Endothelial cell (in vitro differentiated cells): ENCODE measurements at regions not wholly inside any gene's neighbourhood (a gene's known extent, or its start where the extent isn't known, plus 50 kb on each side); places are given as distances from the start of the nearest gene placed in this dataset.

ENCODE experiments used
- DNase-seq: peaks from one replicate; pipeline ENCODE4 v3.0.0; 2021; ENCODE audit warnings: low spot score
- H3K27ac Mint-ChIP-seq: one replicate; pipeline ENCODE4 v1.8.0; 2021; ENCODE audit warnings: mixed read lengths, inconsistent platforms; ENCODE audit not compliant: unreplicated experiment
- H3K27me3 Mint-ChIP-seq: one replicate; pipeline ENCODE4 v1.8.0; 2021; ENCODE audit warnings: mild to moderate bottlenecking, moderate library complexity, mixed read lengths, inconsistent platforms; ENCODE audit not compliant: unreplicated experiment
- H3K36me3 Mint-ChIP-seq: one replicate; pipeline ENCODE4 v1.8.0; 2021; ENCODE audit warnings: mild to moderate bottlenecking, low read depth, mixed read lengths, inconsistent platforms; ENCODE audit not compliant: unreplicated experiment
- H3K4me1 Mint-ChIP-seq: one replicate; pipeline ENCODE4 v1.8.0; 2021; ENCODE audit warnings: mild to moderate bottlenecking, mixed read lengths, inconsistent platforms; ENCODE audit not compliant: unreplicated experiment
- H3K4me3 Mint-ChIP-seq: one replicate; pipeline ENCODE4 v1.8.0; 2021; ENCODE audit warnings: mild to moderate bottlenecking, mixed read lengths, inconsistent platforms; ENCODE audit not compliant: unreplicated experiment
- H3K9me3 Mint-ChIP-seq: one replicate; pipeline ENCODE4 v1.8.0; 2021; ENCODE audit warnings: mixed read lengths, inconsistent platforms; ENCODE audit not compliant: unreplicated experiment
- CTCF ChIP-seq: fragments of 200-600 bp; sonication (generic); IDR thresholded peaks from one replicate; pipeline ENCODE4 v1.5.0; 2021; ENCODE audit warnings: antibody characterized with exemption; ENCODE audit not compliant: unreplicated experiment

DNA sequence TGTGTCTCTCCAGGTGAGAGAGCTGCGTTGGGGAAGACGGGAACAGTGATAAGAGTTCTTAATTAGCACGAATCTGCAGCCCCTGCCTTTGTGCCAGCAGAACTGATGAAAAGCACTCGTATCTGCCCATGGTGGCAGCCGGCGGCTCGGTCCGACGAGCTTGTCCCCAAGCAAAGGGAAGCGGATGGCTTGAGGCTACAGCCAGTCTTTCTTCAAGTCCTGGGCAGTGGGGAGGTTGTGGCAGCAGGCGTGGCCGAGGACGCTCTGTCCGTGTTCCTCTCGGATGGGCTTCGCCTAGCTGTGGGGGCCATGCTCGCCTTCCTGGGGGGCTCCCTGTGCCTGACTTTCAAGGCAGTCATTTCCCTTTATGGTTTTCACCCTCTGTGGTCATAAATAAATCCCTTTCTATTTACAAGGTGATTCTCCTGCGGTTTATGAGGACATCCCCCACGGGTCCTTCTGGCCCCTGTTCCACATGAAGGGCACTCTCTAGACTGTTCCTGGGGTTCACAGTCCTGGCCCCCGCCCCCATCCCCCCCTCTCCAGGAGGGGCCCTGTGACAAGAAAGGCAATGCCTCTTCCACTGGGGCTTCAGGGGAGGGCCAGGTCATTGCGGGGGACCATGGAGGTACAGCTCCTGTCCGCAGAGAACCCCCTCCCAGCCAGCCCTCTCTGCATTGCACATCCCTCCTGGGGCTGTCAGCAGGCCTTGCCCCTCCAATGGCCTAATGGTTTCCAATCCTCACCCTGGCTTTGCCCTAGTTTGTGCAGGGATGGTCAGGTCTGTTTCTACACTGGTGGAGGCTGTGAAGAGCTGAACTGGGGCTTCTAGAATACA is 1212.3 kb downstream of the BRD1 start:
- H3K4me1 Mint-ChIP-seq = no peaks in the 10 kb centered on the region
- peaks cover 3% of the 10 kb centered on the region for H3K36me3 Mint-ChIP-seq
- H3K27ac Mint-ChIP-seq = no peak overlapping the region
- TF ChIP-seq CTCF = no peak
- H3K27me3 Mint-ChIP-seq = peaks cover 10% of the 10 kb centered on the region
- no peak overlapping the region for H3K4me3 Mint-ChIP-seq
- no peaks in the 10 kb centered on the region for H3K9me3 Mint-ChIP-seq
- DNase-seq = no peak

DNA sequence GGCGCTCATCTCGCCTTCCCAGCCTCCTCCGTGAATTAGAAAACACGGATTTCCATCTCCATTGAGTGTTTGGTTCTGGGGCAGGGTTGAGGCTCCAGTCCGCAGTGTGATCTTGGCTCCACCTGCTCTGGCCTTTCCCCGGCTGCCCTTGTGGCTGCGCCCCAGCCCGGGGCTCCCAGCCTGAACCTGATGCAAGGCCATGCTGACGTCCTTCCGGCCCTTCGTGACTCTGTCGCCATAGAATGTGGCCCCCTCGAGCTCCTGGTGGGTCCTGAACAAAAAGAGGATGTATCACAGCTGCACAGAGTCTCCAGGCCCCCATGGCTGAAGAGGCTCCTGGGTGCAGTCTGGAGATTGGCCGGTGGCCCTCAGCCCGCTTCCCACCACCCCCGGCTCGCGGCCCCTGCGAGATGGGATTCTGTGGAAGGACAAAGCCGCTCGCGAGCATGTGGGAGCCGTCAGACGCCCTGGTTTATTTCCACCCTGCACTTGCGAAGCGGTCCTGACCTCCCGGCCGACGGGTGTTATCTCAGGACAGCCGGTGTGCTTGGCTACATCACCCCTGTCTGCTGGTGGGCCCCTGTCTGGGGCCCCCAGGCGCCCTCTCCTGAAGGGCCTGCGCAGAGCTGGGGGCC is 1214.0 kb downstream of the BRD1 start:
- Mint-ChIP-seq H3K27me3 (peaks cover 10% of the 10 kb centered on the region), H3K27ac (no peak overlapping the region), H3K4me3 (no peak overlapping the region), H3K9me3 (no peaks in the 10 kb centered on the region), H3K4me1 (no peaks in the 10 kb centered on the region), H3K36me3 (no peaks in the 10 kb centered on the region)
- DNase-seq = no peak
- no peak for TF ChIP-seq CTCF

DNA sequence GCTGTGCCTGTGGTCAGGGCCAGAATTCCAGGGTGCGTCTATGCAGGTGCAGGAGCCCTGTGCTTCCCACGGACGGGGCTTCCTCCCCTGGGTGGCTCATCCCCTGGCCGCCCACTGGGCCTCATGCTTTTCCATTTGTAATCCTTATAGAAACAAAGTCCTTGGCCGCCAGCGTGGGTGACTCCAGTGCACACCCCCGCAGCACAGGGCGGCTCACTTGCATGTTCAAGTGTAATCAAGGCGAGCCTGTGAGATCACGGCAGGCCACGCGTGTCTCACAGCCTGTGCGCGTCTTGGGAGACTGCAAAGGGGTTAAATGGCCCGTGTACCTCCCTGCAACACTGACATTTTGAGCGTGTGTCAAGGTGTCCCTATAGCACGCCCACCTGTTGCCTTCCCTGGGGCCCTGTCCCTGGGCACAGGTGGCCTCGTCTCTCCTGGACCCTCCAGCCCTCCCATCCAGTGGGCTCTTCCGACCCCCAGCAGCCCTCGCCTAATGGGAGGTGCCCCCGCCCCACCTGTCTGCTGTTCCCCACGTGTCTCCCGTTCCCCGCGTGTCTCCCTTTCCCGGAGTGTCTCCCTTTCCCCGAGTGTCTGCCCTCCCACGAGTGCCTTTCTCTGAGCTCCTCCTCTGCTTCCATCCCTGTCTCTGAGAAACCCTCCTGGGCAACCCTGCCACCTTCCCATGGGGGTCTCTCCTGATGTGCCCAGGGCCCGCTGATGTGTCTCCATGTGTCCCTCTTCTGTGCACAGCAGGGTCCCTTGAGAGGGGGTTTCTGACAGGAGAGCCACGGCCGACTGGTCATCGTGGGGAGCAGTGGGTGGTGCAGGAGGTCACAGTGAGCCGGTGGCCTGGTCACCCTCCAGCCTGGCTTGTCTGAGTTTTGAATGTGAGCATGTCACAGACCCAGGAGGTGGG is 1215.3 kb downstream of the BRD1 start:
- H3K9me3 Mint-ChIP-seq = no peaks in the 10 kb centered on the region

DNA sequence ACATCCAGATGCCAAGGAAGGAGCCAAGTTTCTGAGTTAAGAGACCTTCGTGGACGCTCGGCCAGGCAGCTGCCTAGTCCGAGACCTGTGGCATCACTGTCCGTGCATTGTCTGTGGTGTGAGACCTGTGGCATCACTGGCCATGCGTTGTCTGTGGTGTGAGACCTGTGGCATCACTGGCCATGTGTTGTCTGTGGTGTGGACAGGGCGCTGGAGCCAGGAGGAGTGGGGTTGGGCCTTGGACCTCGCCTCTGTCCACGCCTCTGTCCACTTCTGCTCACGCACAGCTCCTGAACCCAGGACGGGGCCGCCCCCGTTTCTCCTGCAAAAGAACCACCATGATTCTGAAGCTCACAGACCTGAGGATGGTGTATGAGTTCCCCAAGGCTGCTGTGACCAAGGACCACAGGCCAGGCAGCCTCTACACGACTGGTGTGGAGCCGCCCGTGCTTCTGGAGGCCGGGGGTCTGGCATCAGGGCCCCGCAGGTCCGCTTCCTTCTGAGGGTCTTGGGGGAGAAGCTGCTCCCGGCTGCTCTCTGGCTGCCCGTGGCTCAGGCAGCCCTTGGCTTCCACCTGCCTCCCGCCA is 1218.3 kb downstream of the BRD1 start:
- Mint-ChIP-seq H3K27me3 (peaks cover 6% of the 10 kb centered on the region), H3K4me1 (peaks cover 6% of the 10 kb centered on the region), H3K9me3 (no peaks in the 10 kb centered on the region), H3K4me3 (no peak overlapping the region), H3K36me3 (no peaks in the 10 kb centered on the region), H3K27ac (no peak overlapping the region)
- no peak for TF ChIP-seq CTCF
- no peak for DNase-seq

More for the DNA sequence above, 1215.3 kb downstream of the BRD1 start:
- no peak for DNase-seq
- TF ChIP-seq CTCF = no peak
- Mint-ChIP-seq H3K4me1 (peaks cover 6% of the 10 kb centered on the region), H3K4me3 (no peak overlapping the region), H3K36me3 (no peaks in the 10 kb centered on the region), H3K27ac (no peak overlapping the region), H3K27me3 (peaks cover 10% of the 10 kb centered on the region)
